ENCODE measurements at regions not wholly inside any gene's neighbourhood (a gene's known extent, or its start where the extent isn't known, plus 50 kb on each side); places are given as distances from the start of the nearest gene placed in this dataset.

GRCh38 chr11:130640526-130640925 lies 192.1 kb downstream of the ADAMTS15 start:
- intact Hi-C loops (cut with DNase I; ENCODE audit: low total_unique reads), result no loop called here
- H3K36me3 ChIP-seq, result no peaks in the 10 kb centered on the region
- TF ChIP-seq, protein P1, sequence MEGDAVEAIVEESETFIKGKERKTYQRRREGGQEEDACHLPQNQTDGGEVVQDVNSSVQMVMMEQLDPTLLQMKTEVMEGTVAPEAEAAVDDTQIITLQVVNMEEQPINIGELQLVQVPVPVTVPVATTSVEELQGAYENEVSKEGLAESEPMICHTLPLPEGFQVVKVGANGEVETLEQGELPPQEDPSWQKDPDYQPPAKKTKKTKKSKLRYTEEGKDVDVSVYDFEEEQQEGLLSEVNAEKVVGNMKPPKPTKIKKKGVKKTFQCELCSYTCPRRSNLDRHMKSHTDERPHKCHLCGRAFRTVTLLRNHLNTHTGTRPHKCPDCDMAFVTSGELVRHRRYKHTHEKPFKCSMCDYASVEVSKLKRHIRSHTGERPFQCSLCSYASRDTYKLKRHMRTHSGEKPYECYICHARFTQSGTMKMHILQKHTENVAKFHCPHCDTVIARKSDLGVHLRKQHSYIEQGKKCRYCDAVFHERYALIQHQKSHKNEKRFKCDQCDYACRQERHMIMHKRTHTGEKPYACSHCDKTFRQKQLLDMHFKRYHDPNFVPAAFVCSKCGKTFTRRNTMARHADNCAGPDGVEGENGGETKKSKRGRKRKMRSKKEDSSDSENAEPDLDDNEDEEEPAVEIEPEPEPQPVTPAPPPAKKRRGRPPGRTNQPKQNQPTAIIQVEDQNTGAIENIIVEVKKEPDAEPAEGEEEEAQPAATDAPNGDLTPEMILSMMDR (IDR thresholded peaks at IDR 0.05), result no peak
- no peak for TF ChIP-seq POLR2A (IDR thresholded peaks at IDR 0.05)

GRCh38 chr11:130641876-130642275 lies 193.4 kb downstream of the ADAMTS15 start:
- DNase-seq, result no peak
- H3K4me1 ChIP-seq, result peaks cover 5 to 7% of the 10 kb centered on the region in 2 donors
- intact Hi-C loops (cut with DNase I; ENCODE audit: low total_unique reads), result no loop called here
- H3K36me3 ChIP-seq, result no peaks in the 10 kb centered on the region
- TF ChIP-seq, protein P1 (IDR thresholded peaks at IDR 0.05), result no peak
- TF ChIP-seq POLR2A (IDR thresholded peaks at IDR 0.05), result no peak
- no peaks in the 10 kb centered on the region for H3K27me3 ChIP-seq
- no peaks in the 10 kb centered on the region for H3K9me3 ChIP-seq
- no peak overlapping the region for H3K4me3 ChIP-seq
- no peak overlapping the region for H3K27ac ChIP-seq

More at GRCh38 chr11:130640526-130640925, 192.1 kb downstream of the ADAMTS15 start:
- Histone ChIP-seq H3K4me3 (no peak overlapping the region), H3K9me3 (no peaks in the 10 kb centered on the region), H3K4me1 (peaks cover 0 to 7% of the 10 kb centered on the region in 2 donors), H3K27ac (no peak overlapping the region), H3K27me3 (no peaks in the 10 kb centered on the region)
- DNase-seq, result no peak

GRCh38 chr11:130642994-130643393 lies 194.5 kb downstream of the ADAMTS15 start:
- intact Hi-C loops (cut with DNase I; ENCODE audit: low total_unique reads), result no loop called here
- Histone ChIP-seq H3K4me1 (peaks cover 3 to 6% of the 10 kb centered on the region in 2 donors), H3K27me3 (no peaks in the 10 kb centered on the region), H3K27ac (no peak overlapping the region), H3K9me3 (no peaks in the 10 kb centered on the region), H3K4me3 (no peak overlapping the region), H3K36me3 (no peaks in the 10 kb centered on the region)
- TF ChIP-seq, protein P1 (IDR thresholded peaks at IDR 0.05), result no peak
- no peak for TF ChIP-seq POLR2A (IDR thresholded peaks at IDR 0.05)
- DNase-seq, result no peak

- H3K9me3 ChIP-seq, result no peaks in the 10 kb centered on the region
- intact Hi-C loops (cut with DNase I; ENCODE audit: low total_unique reads), result no loop called here
- H3K27ac ChIP-seq, result no peak overlapping the region
- H3K36me3 ChIP-seq, result no peaks in the 10 kb centered on the region
- H3K4me3 ChIP-seq, result no peak overlapping the region
- no peaks in the 10 kb centered on the region for H3K27me3 ChIP-seq
- TF ChIP-seq, protein P1 (IDR thresholded peaks at IDR 0.05), result no peak
- TF ChIP-seq POLR2A (IDR thresholded peaks at IDR 0.05), result no peak
- H3K4me1 ChIP-seq, result peaks cover under 1 to 10% of the 10 kb centered on the region in 2 donors
- DNase-seq, result no peak
Measured at GRCh38 chr11:130644187-130644586, 195.7 kb downstream of the ADAMTS15 start.

GRCh38 chr11:130645164-130645842 lies 196.9 kb downstream of the ADAMTS15 start:
- peaks cover 4 to 15% of the 10 kb centered on the region in 2 donors for H3K4me1 ChIP-seq
- TF ChIP-seq, protein P1 (IDR thresholded peaks at IDR 0.05), result no peak
- TF ChIP-seq POLR2A (IDR thresholded peaks at IDR 0.05), result no peak
- intact Hi-C loops (cut with DNase I; ENCODE audit: low total_unique reads), result no loop called here
- H3K4me3 ChIP-seq, result no peak overlapping the region
- H3K27ac ChIP-seq, result no peak overlapping the region
- no peaks in the 10 kb centered on the region for H3K36me3 ChIP-seq
- H3K9me3 ChIP-seq, result no peaks in the 10 kb centered on the region
- H3K27me3 ChIP-seq, result no peaks in the 10 kb centered on the region
- DNase-seq, result no peak

All from uterus (tissue), 3 donors.